RWPE2 (cell line): ENCODE measurements at regions not wholly inside any gene's neighbourhood (a gene's known extent, or its start where the extent isn't known, plus 50 kb on each side); places are given as distances from the start of the nearest gene placed in this dataset.
"Not testable (repeated sequence)": the region's sequence is repeated elsewhere in the genome, so short reads cannot be mapped to it uniquely, and the experiment has no call there.

Source experiments
- ATAC-seq: fragments of 200-7000 bp; cut with Tn5 transposase; 3 replicates; pipeline ENCODE4 v1.9.1; 2021; ENCODE audit warnings: low read depth
- DNase-seq: peaks from one replicate; pipeline ENCODE4 v3.0.0-alpha.2; 2020; ENCODE audit warnings: low spot score
- H3K27ac ChIP-seq: fragments of 450-650 bp; 2 replicates; pipeline ENCODE4 v1.5.1; 2017; ENCODE audit warnings: mild to moderate bottlenecking; ENCODE audit not compliant: poor library complexity, severe bottlenecking
- H3K27me3 ChIP-seq: fragments of 250-450 bp; sonication (Bioruptor Pico); 2 replicates; pipeline ENCODE4 v1.5.1; 2021; ENCODE audit warnings: mild to moderate bottlenecking, moderate library complexity; ENCODE audit not compliant: insufficient read depth, poor library complexity, severe bottlenecking
- H3K36me3 ChIP-seq: fragments of 250-450 bp; sonication (Bioruptor Pico); 2 replicates; pipeline ENCODE4 v1.5.1; 2020; ENCODE audit warnings: low read depth, mild to moderate bottlenecking, moderate library complexity
- H3K4me1 ChIP-seq: fragments of 250-450 bp; sonication (Bioruptor Pico); 2 replicates; pipeline ENCODE4 v1.5.1; 2021; ENCODE audit warnings: mild to moderate bottlenecking, moderate library complexity; ENCODE audit not compliant: insufficient read depth, poor library complexity, severe bottlenecking
- H3K4me3 ChIP-seq: fragments of 250-450 bp; sonication (Bioruptor Pico); 2 replicates; pipeline ENCODE4 v1.5.1; 2021; ENCODE audit warnings: mild to moderate bottlenecking, moderate library complexity; ENCODE audit not compliant: severe bottlenecking
- H3K9me3 ChIP-seq: fragments of 250-450 bp; sonication (Bioruptor Pico); 2 replicates; pipeline ENCODE4 v1.5.1; 2021; ENCODE audit warnings: mild to moderate bottlenecking, moderate library complexity; ENCODE audit not compliant: severe bottlenecking
- TF ChIP-seq, protein P1 (sequence below): fragments of 450-650 bp; IDR thresholded peaks from one replicate; pipeline ENCODE4 v1.5.1; 2017; ENCODE audit warnings: mild to moderate bottlenecking, moderate library complexity; ENCODE audit not compliant: poor library complexity, severe bottlenecking

DNA sequence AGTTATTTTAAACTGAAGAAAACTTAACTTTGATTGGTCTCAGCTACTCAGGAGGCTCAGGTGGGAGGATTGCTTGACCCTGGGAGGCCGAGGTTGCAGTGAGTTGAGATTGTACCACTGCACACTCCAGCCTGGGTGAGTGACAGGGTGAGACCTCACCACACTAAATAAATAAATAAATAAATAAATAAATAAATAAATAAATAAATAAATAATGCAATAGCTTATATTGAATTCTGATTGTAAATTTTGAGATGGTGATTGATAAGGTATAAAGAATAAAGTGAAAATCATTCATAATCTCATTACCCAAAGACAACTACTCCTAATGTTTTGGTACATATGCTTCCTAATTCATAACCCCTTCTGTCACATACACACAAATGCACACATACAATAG is 58.1 kb downstream of the TUBA3C start:
- no peak for ATAC-seq
- TF ChIP-seq, protein P1, sequence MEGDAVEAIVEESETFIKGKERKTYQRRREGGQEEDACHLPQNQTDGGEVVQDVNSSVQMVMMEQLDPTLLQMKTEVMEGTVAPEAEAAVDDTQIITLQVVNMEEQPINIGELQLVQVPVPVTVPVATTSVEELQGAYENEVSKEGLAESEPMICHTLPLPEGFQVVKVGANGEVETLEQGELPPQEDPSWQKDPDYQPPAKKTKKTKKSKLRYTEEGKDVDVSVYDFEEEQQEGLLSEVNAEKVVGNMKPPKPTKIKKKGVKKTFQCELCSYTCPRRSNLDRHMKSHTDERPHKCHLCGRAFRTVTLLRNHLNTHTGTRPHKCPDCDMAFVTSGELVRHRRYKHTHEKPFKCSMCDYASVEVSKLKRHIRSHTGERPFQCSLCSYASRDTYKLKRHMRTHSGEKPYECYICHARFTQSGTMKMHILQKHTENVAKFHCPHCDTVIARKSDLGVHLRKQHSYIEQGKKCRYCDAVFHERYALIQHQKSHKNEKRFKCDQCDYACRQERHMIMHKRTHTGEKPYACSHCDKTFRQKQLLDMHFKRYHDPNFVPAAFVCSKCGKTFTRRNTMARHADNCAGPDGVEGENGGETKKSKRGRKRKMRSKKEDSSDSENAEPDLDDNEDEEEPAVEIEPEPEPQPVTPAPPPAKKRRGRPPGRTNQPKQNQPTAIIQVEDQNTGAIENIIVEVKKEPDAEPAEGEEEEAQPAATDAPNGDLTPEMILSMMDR: no peak

DNA sequence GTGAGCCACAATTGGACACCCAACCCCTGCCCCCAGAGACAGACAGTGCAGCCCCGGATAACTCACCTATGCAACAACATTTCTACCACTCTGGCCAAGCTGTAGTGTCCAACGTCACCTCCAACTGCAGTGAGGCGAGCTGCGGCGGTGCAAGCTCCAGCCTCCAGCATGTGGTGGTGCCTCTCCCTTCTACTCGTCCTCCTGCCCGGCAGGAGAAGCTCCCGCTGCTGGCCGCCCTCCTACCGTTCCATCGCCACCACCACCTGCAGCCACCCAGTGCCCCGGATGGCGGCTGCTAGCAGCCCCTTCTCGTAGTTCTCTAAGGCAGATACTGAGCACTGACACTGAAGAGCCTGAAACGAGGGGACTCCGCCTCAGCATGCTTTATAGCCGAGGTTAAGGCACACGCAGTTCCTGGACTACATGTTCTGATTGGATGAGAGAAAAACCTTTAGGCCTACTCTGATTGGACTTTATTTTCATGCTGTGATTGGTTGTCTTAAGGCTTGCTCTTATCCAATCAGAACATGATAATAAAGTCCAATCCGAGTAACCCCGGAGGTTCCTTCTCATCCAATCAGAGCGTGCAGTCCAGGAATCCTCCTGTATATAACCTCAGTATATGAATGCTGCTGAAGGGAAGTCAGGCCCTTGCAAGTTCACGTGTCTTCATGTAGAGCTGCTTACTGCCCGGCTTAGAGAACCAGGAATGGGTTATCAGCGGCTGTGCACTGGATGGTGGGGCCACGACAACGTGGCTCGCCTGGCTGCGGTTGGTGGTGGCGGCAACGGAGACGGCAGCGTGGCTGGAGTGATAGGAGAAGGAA is 63.5 kb downstream of the TUBA3C start:
- no peak for DNase-seq
- H3K9me3 ChIP-seq: no peaks in the 10 kb centered on the region
- no peak overlapping the region for H3K4me3 ChIP-seq
- TF ChIP-seq, protein P1: no peak
- no peaks in the 10 kb centered on the region for H3K27me3 ChIP-seq
- H3K36me3 ChIP-seq: no peaks in the 10 kb centered on the region
- H3K27ac ChIP-seq: no peak overlapping the region
- no peaks in the 10 kb centered on the region for H3K4me1 ChIP-seq
- ATAC-seq: no peak

More for the DNA sequence above, 58.1 kb downstream of the TUBA3C start:
- no peak for DNase-seq
- Histone ChIP-seq H3K4me3 (no peak overlapping the region), H3K27me3 (no peaks in the 10 kb centered on the region), H3K9me3 (no peaks in the 10 kb centered on the region), H3K4me1 (no peaks in the 10 kb centered on the region), H3K36me3 (no peaks in the 10 kb centered on the region), H3K27ac (no peak overlapping the region)

DNA sequence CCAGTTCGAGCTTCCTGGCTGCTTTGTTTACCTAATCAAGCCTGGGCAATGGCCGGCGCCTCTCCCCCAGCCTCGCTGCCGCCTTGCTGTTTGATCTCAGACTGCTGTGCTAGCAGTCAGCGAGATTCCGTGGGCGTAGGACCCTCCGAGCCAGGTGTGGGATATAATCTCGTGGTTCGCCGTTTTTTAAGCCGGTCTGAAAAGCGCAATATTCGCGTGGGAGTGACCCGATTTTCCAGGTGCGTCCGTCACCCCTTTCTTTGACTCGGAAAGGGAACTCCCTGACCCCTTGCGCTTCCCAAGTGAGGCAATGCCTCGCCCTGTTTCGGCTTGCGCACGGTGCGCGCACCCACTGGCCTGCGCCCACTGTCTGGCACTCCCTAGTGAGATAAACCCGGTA is 72.4 kb downstream of the TUBA3C start:
- not testable (repeated sequence) for H3K27me3 ChIP-seq

DNA sequence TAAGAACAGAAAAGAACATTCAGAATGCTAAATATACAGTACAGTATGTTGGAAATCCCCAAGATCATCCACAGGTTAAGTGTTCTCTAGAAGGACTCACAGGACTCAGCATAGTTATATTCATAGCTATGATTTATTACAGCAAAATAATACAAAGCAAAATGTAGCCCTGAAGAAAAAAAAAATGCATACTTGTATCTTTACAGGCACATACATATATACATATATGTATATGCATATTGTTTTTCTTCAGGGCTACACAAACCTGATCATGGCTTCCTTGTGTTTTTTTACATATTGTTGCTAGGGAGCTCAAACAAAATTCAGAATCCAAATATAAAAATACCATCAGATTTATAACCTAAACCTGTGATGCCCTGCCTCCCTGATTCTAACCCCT is 78.5 kb downstream of the TUBA3C start:
- Histone ChIP-seq H3K9me3 (no peaks in the 10 kb centered on the region), H3K36me3 (no peaks in the 10 kb centered on the region), H3K27me3 (no peaks in the 10 kb centered on the region), H3K4me1 (no peaks in the 10 kb centered on the region), H3K27ac (no peak overlapping the region), H3K4me3 (no peak overlapping the region)
- TF ChIP-seq, protein P1: no peak
- ATAC-seq (no peak), DNase-seq (no peak)

More for the DNA sequence above, 72.4 kb downstream of the TUBA3C start:
- not testable (repeated sequence) for H3K4me3 ChIP-seq, H3K9me3 ChIP-seq, DNase-seq, H3K36me3 ChIP-seq, H3K4me1 ChIP-seq, H3K27ac ChIP-seq, ATAC-seq

DNA sequence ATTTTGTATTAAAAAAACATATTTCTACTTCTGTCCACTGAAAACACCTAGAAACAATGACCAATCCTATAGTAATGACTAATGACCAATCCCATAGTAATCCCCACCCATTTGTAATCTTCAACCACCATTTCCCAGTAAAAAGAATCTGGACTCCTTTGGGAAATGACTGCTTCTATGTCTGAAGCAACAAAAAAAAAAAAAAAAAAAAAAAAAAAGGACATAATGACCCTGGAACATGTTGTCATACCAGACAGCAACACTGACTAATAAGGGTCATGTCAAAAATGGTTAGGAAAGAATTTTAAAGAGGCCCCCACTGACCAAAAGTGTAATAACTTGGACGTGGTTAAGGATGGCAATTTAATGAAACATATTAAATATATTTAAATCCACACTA is 88.3 kb downstream of the TUBA3C start:
- DNase-seq: no peak
- no peaks in the 10 kb centered on the region for H3K36me3 ChIP-seq
- no peak for ATAC-seq
- TF ChIP-seq, protein P1: no peak
- no peak overlapping the region for H3K4me3 ChIP-seq
- no peaks in the 10 kb centered on the region for H3K4me1 ChIP-seq
- H3K9me3 ChIP-seq: no peaks in the 10 kb centered on the region
- H3K27me3 ChIP-seq: no peaks in the 10 kb centered on the region
- H3K27ac ChIP-seq: no peak overlapping the region
